ENCODE measurements at regions not wholly inside any gene's neighbourhood (a gene's known extent, or its start where the extent isn't known, plus 50 kb on each side); places are given as distances from the start of the nearest gene placed in this dataset.

GRCh38 chr2:234331566-234331965, 165.3 kb downstream of the ARL4C start (continued):
- TF ChIP-seq, protein P1, sequence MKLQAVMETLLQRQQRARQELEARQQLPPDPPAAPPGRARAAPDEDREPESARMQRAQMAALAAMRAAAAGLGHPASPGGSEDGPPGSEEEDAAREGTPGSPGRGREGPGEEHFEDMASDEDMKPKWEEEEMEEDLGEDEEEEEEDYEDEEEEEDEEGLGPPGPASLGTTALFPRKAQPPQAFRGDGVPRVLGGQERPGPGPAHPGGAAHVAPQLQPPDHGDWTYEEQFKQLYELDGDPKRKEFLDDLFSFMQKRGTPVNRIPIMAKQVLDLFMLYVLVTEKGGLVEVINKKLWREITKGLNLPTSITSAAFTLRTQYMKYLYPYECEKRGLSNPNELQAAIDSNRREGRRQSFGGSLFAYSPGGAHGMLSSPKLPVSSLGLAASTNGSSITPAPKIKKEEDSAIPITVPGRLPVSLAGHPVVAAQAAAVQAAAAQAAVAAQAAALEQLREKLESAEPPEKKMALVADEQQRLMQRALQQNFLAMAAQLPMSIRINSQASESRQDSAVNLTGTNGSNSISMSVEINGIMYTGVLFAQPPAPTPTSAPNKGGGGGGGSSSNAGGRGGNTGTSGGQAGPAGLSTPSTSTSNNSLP (IDR thresholded peaks at IDR 0.05; ENCODE audit: low read depth, low read length), result no peak
- TF ChIP-seq ZNF556 (CRISPR knock-in tag; IDR thresholded peaks at IDR 0.05; ENCODE audit: borderline replicate concordance), result no peak
- TF ChIP-seq KLF15 (CRISPR knock-in tag; IDR thresholded peaks at IDR 0.05; ENCODE audit: borderline replicate concordance), result no peak

DNA sequence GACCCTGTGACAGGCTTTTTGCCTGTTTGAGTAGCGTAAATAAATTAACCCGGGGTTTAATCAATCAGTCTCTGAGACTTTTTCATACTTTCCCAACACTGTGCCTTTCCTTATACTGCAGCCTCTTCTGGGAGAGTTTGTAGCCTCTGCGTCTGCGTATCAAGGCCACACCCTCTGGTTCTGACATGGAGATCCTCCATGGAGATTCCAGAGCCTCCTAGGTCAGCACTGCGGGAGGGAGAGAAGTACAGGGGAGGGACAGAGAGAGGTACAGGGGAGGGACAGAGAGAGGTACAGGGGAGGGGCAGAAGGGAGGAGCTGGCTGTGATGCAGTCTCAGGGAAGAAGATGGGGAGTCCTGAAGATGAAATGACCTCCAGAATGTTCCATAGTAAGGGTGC, 166.0 kb downstream of the ARL4C start:
- BruUV-seq (replicated peaks), result no TSS peak
- DNase-seq (ENCODE audit: low spot score) (no peak), ATAC-seq (no peak), FAIRE-seq (no peak)
- intact Hi-C loops (cut with micrococcal nuclease; ENCODE audit: unreplicated experiment), result no loop called here
- no peak overlapping the region for H3K9ac ChIP-seq (ENCODE audit: insufficient read depth, low read depth, low read length)
- in situ Hi-C loops (cut with HindIII; ENCODE audit: extremely low pct_ligation_motif_present, low pct_unique_long_range_greater_than_20kb), result no loop called here
- no peaks in the 10 kb centered on the region for H3K79me2 ChIP-seq (ENCODE audit: insufficient read depth, low read length)
- no peak overlapping the region for H3K27ac ChIP-seq (ENCODE audit: extremely low read length, insufficient read depth, low read length)
- no peaks in the 10 kb centered on the region for H3K36me3 ChIP-seq (replicated peaks in 1 of 2; ENCODE audit: control insufficient read depth in 1 of 2, insufficient read depth in 2 of 2, low read length in 2 of 2)
- no peak overlapping the region for H2AFZ ChIP-seq (ENCODE audit: low read length)
- no peaks in the 10 kb centered on the region for H4K20me1 ChIP-seq (ENCODE audit: insufficient read depth, low read length)
- no peaks in the 10 kb centered on the region for H3K9me3 ChIP-seq (ENCODE audit: low read length)
- ChIA-PET CTCF (ENCODE audit: low intra/inter-chr PET ratio, low total read pairs) (no interaction called here), POLR2A (no interaction called here)
- no peaks in the 10 kb centered on the region for H3K4me1 ChIP-seq (ENCODE audit: insufficient read depth, low read length)
- no peak overlapping the region for H3K4me3 ChIP-seq (replicated peaks in 1 of 3; ENCODE audit: insufficient read depth in 1 of 3, low read depth in 2 of 3, low read length in 3 of 3)
- H3K27me3 ChIP-seq (ENCODE audit: control insufficient read depth in 1 of 2, insufficient read depth in 2 of 2, low read length in 2 of 2), result peaks cover 0 to 59% of the 10 kb centered on the region in 2 experiments; a peak in 3 of 5 replicates
- H3K4me2 ChIP-seq (ENCODE audit: low read depth, low read length), result no peak overlapping the region
- WGBS (ENCODE audit: low lambda C conversion rate), result 46% methylated on average over 5 of the region's 5 CpGs
- TF ChIP-seq, protein P2, sequence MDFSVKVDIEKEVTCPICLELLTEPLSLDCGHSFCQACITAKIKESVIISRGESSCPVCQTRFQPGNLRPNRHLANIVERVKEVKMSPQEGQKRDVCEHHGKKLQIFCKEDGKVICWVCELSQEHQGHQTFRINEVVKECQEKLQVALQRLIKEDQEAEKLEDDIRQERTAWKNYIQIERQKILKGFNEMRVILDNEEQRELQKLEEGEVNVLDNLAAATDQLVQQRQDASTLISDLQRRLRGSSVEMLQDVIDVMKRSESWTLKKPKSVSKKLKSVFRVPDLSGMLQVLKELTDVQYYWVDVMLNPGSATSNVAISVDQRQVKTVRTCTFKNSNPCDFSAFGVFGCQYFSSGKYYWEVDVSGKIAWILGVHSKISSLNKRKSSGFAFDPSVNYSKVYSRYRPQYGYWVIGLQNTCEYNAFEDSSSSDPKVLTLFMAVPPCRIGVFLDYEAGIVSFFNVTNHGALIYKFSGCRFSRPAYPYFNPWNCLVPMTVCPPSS (IDR thresholded peaks at IDR 0.05), result no peak
- TF ChIP-seq, protein P3, sequence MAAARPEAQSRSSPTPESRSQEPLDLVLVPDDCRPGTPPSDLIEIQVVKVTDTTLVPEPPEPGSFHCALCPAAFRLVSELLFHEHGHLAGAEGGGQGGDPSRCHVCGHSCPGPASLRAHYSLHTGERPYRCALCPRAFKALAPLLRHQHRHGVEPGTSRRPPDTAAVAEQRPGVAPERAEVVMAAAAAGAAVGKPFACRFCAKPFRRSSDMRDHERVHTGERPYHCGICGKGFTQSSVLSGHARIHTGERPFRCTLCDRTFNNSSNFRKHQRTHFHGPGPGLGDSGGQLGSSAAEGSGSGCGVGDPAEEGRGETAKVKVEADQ (CRISPR knock-in tag; IDR thresholded peaks at IDR 0.05; ENCODE audit: borderline replicate concordance), result no peak
- TF ChIP-seq, protein P4, sequence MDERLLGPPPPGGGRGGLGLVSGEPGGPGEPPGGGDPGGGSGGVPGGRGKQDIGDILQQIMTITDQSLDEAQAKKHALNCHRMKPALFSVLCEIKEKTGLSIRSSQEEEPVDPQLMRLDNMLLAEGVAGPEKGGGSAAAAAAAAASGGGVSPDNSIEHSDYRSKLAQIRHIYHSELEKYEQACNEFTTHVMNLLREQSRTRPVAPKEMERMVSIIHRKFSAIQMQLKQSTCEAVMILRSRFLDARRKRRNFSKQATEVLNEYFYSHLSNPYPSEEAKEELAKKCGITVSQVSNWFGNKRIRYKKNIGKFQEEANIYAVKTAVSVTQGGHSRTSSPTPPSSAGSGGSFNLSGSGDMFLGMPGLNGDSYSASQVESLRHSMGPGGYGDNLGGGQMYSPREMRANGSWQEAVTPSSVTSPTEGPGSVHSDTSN (CRISPR knock-in tag; IDR thresholded peaks at IDR 0.05), result no peak
- TF ChIP-seq, protein P5, sequence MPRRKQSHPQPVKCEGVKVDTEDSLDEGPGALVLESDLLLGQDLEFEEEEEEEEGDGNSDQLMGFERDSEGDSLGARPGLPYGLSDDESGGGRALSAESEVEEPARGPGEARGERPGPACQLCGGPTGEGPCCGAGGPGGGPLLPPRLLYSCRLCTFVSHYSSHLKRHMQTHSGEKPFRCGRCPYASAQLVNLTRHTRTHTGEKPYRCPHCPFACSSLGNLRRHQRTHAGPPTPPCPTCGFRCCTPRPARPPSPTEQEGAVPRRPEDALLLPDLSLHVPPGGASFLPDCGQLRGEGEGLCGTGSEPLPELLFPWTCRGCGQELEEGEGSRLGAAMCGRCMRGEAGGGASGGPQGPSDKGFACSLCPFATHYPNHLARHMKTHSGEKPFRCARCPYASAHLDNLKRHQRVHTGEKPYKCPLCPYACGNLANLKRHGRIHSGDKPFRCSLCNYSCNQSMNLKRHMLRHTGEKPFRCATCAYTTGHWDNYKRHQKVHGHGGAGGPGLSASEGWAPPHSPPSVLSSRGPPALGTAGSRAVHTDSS (CRISPR knock-in tag; conservative IDR thresholded peaks at IDR 0.05), result no peak
- TF ChIP-seq KDM5B (CRISPR knock-in tag; IDR thresholded peaks at IDR 0.05; ENCODE audit: borderline replicate concordance), result no peak
- TF ChIP-seq CCDC6 (CRISPR knock-in tag; IDR thresholded peaks at IDR 0.05), result no peak
- no peak for TF ChIP-seq ZNF770 (CRISPR knock-in tag; IDR thresholded peaks at IDR 0.05)
- TF ChIP-seq, protein P6, sequence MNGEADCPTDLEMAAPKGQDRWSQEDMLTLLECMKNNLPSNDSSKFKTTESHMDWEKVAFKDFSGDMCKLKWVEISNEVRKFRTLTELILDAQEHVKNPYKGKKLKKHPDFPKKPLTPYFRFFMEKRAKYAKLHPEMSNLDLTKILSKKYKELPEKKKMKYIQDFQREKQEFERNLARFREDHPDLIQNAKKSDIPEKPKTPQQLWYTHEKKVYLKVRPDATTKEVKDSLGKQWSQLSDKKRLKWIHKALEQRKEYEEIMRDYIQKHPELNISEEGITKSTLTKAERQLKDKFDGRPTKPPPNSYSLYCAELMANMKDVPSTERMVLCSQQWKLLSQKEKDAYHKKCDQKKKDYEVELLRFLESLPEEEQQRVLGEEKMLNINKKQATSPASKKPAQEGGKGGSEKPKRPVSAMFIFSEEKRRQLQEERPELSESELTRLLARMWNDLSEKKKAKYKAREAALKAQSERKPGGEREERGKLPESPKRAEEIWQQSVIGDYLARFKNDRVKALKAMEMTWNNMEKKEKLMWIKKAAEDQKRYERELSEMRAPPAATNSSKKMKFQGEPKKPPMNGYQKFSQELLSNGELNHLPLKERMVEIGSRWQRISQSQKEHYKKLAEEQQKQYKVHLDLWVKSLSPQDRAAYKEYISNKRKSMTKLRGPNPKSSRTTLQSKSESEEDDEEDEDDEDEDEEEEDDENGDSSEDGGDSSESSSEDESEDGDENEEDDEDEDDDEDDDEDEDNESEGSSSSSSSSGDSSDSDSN (CRISPR knock-in tag; IDR thresholded peaks at IDR 0.05), result no peak

Measured in HepG2 (cell line).